Spleen (tissue), 11 donors: ENCODE measurements at regions not wholly inside any gene's neighbourhood (a gene's known extent, or its start where the extent isn't known, plus 50 kb on each side); places are given as distances from the start of the nearest gene placed in this dataset.

Source experiments
- DNase-seq: peaks from one replicate; pipeline ENCODE4 v3.0.0-alpha.2; 2020
- H3K27ac ChIP-seq, 8 donors: fragments of 200-600 bp; sonication (generic) in 7 of 8; 1 replicate in 4 of 8; 2 replicates in 4 of 8; pipeline versions ENCODE4 v1.5.0 to v1.8.0; 2016 to 2021; ENCODE audit warnings: inconsistent platforms in 4 of 8, mild to moderate bottlenecking in 4 of 8, moderate library complexity in 1 of 8
- H3K27me3 ChIP-seq, 7 donors: fragments of 200-600 bp; sonication (generic) in 6 of 7; replicated peaks in 1 of 7; 1 replicate in 4 of 7; 2 replicates in 3 of 7; pipeline versions ENCODE4 v1.5.0 to v1.8.0; 2016 to 2021; ENCODE audit warnings: inconsistent platforms in 3 of 7, mild to moderate bottlenecking in 1 of 7
- H3K36me3 ChIP-seq, 6 donors: fragments of 200-600 bp; sonication (generic) in 5 of 6; 1 replicate in 4 of 6; 2 replicates in 2 of 6; pipeline versions ENCODE4 v1.5.0 to v1.8.0; 2016 to 2021; ENCODE audit warnings: inconsistent platforms in 2 of 6
- H3K4me1 ChIP-seq, 6 donors: fragments of 200-600 bp; sonication (generic) in 5 of 6; 1 replicate in 3 of 6; 2 replicates in 3 of 6; pipeline versions ENCODE4 v1.5.0 to v1.8.0; 2016 to 2021; ENCODE audit warnings: inconsistent platforms in 3 of 6
- H3K4me3 ChIP-seq, 8 donors: fragments of 200-600 bp; sonication (generic) in 7 of 8; 1 replicate in 4 of 8; 2 replicates in 4 of 8; pipeline versions ENCODE4 v1.5.0 to v1.8.0; 2016 to 2021; ENCODE audit warnings: inconsistent platforms in 4 of 8, mild to moderate bottlenecking in 4 of 8, moderate library complexity in 2 of 8
- H3K9me3 ChIP-seq, 8 donors: fragments of 200-600 bp; sonication (generic) in 7 of 8; 1 replicate in 4 of 8; 2 replicates in 4 of 8; pipeline versions ENCODE4 v1.5.0 to v1.8.0; 2016 to 2021; ENCODE audit warnings: inconsistent platforms in 4 of 8
- POLR2A ChIP-seq, 3 donors: fragments of 450-650 bp; IDR thresholded peaks; one replicate each; pipeline ENCODE4 v1.5.1; 2017; ENCODE audit warnings: antibody characterized with exemption in 3 of 3, mild to moderate bottlenecking in 1 of 3
- POLR2AphosphoS5 ChIP-seq, 3 donors: sonication (generic); formaldehyde crosslinking; IDR thresholded peaks; one replicate each; pipeline ENCODE4 v1.5.1; 2017; ENCODE audit warnings: antibody characterized with exemption in 3 of 3
- WGBS, 5 donors: extraction: QIAGEN DNeasy Blood & Tissue Kit in 3 of 5; methylation state at CpG; one replicate each; pipeline versions ENCODE4 v1.1.5 to v1.1.7; 2013 to 2018; 5-methylcytosine and 5-hydroxymethylcytosine counted together
- intact Hi-C: fragments of 100-400 bp; cut with DNase I; formaldehyde crosslinking; loops from one replicate; pipeline ENCODE4 v1.15.0; 2023; ENCODE audit warnings: low total_unique reads
- TF ChIP-seq, protein P1 (sequence below), 11 experiments: fragments of 200-600 bp in 7 of 11; fragments of 450-650 bp in 4 of 11; sonication (generic) in 4 of 11; IDR thresholded peaks in 8 of 11; conservative IDR thresholded peaks in 3 of 11; 1 replicate in 7 of 11; 2 replicates in 4 of 11; pipeline versions ENCODE4 v1.4.0 to v1.8.0; 2016 to 2021; ENCODE audit warnings: antibody characterized with exemption in 11 of 11, inconsistent platforms in 4 of 11, mild to moderate bottlenecking in 1 of 11
- donor health status: healthy with polysubstance abuse.
- donor health status: DM: no; HTN: no; CAD: no; lungs with moderate emphysema.
- donor health status: DM: no; HTN: no; CAD: no.
- donor health status: Bipolar disorder and iron deficiency.
- donor health status: healthy.
- donor health status: DM: no; HTN: no; CAD: no.
- donor health status: DM: yes; HTN: yes; CAD: no.

DNA sequence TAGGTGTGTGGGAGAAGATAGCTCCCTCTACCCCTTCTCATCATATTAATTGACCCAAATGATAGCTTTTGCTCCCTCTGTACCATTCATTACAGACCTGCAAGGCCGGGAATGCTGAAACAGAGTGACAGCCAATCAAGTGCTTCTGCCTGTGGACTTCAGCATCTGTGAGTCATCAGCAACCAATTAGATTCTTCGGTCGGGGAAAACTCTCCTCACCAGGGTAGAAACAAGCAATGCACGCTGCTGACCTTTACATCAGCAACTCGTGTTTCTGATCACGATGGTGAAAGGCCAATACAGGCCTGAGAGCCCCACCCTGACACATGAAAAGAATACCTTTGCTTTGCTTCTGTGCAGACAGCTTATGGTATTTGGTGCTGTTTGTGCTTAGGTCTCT lies 347.2 kb upstream of the DDX53 start:
- H3K36me3 ChIP-seq, result no peaks in the 10 kb centered on the region
- no peaks in the 10 kb centered on the region for H3K27me3 ChIP-seq
- TF ChIP-seq POLR2AphosphoS5 (IDR thresholded peaks at IDR 0.05) (no peak), POLR2A (IDR thresholded peaks at IDR 0.05) (no peak)
- TF ChIP-seq, protein P1, sequence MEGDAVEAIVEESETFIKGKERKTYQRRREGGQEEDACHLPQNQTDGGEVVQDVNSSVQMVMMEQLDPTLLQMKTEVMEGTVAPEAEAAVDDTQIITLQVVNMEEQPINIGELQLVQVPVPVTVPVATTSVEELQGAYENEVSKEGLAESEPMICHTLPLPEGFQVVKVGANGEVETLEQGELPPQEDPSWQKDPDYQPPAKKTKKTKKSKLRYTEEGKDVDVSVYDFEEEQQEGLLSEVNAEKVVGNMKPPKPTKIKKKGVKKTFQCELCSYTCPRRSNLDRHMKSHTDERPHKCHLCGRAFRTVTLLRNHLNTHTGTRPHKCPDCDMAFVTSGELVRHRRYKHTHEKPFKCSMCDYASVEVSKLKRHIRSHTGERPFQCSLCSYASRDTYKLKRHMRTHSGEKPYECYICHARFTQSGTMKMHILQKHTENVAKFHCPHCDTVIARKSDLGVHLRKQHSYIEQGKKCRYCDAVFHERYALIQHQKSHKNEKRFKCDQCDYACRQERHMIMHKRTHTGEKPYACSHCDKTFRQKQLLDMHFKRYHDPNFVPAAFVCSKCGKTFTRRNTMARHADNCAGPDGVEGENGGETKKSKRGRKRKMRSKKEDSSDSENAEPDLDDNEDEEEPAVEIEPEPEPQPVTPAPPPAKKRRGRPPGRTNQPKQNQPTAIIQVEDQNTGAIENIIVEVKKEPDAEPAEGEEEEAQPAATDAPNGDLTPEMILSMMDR (IDR thresholded peaks at IDR 0.05 in 8 of 11, conservative IDR thresholded peaks at IDR 0.05 in 3 of 11), result no peak
- WGBS, 5 donors, result 57 to 79% (median 72%) methylated on average over 6 of the region's 6 CpGs
- H3K9me3 ChIP-seq, result peaks cover 0 to 5% (median 0%) of the 10 kb centered on the region in 8 donors
- no peak for DNase-seq
- intact Hi-C loops, result no loop called here
- H3K27ac ChIP-seq, result no peak overlapping the region
- no peaks in the 10 kb centered on the region for H3K4me1 ChIP-seq
- H3K4me3 ChIP-seq, result no peak overlapping the region

DNA sequence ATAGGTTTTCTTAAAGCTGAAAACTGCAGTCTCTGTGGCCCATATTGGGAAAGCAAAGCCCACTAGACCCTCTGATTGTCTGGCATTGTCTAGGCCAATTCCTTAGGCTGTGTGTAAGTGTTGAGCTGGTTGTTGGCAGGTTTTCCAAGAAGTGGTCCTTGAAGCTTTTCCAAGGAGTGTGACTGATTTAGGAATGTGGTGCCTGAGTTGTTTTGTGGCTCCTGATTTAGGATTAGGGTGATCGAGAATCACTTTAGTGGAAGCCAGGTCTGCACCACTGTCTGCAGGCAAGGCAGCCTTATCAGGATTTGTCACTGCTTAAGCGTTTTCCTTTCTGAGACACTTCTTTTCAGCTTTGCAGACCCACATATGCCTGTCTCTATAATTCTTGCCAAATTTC lies 339.0 kb upstream of the DDX53 start:
- Histone ChIP-seq H3K36me3 (no peaks in the 10 kb centered on the region), H3K9me3 (peaks cover 0 to 5% (median 0%) of the 10 kb centered on the region in 8 donors), H3K4me3 (no peak overlapping the region), H3K27me3 (no peaks in the 10 kb centered on the region), H3K4me1 (no peaks in the 10 kb centered on the region), H3K27ac (no peak overlapping the region)
- DNase-seq, result no peak
- intact Hi-C loops, result no loop called here
- 54 to 86% (median 72%) methylated on average over 2 of the region's 2 CpGs for WGBS, 5 donors
- TF ChIP-seq POLR2A (IDR thresholded peaks at IDR 0.05) (no peak), POLR2AphosphoS5 (IDR thresholded peaks at IDR 0.05) (no peak)
- TF ChIP-seq, protein P1 (IDR thresholded peaks at IDR 0.05 in 8 of 11, conservative IDR thresholded peaks at IDR 0.05 in 3 of 11), result no peak

DNA sequence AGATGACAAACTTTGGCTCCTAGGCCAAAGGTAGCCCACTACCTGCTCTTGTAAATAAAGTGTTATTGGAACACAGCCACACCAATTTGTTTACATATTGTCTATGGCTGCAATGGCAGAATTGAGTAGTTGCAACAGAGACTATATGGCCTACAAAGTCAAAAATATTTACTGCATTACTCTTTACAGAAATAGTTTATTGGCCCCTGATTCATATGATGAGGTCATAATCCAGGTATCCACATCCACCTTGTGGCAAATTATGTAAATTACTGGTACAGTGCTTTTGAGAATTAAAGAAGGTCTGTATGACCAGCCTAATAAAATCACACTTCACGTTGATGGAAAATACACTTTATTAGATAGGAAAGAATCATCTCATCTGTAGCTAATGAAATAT lies 337.0 kb upstream of the DDX53 start:
- Histone ChIP-seq H3K4me1 (no peaks in the 10 kb centered on the region), H3K9me3 (no peaks in the 10 kb centered on the region)

DNA sequence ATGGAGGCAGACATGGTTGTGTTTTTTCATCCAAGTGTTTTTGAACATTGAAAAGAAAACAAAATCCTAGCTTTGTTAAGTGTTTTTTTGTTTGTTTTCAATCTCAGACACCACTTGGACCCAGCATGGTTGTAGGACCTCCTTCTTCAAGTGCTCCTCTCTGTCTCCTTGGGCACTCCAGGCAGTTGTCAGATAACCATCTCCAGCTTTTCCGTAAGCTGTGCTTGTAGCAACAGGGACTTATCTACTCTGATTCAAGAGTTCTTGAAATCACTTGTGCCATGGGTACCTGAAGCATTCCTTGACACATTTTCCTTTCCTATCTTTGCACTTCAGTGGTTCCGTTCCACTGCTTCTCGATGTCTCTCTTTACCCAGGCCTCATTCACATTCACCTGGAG lies 334.9 kb upstream of the DDX53 start:
- no peaks in the 10 kb centered on the region for H3K4me1 ChIP-seq
- no peaks in the 10 kb centered on the region for H3K36me3 ChIP-seq
- intact Hi-C loops, result no loop called here
- no peak overlapping the region for H3K4me3 ChIP-seq
- 83 to 97% (median 90%) methylated on average over 3 of the region's 3 CpGs for WGBS, 5 donors
- no peak for TF ChIP-seq POLR2A (IDR thresholded peaks at IDR 0.05)
- TF ChIP-seq POLR2AphosphoS5 (IDR thresholded peaks at IDR 0.05), result no peak
- TF ChIP-seq, protein P1 (IDR thresholded peaks at IDR 0.05 in 8 of 11, conservative IDR thresholded peaks at IDR 0.05 in 3 of 11), result no peak
- DNase-seq, result no peak
- no peaks in the 10 kb centered on the region for H3K27me3 ChIP-seq
- no peak overlapping the region for H3K27ac ChIP-seq
- H3K9me3 ChIP-seq, result no peaks in the 10 kb centered on the region

More for the DNA sequence above, 337.0 kb upstream of the DDX53 start:
- Histone ChIP-seq H3K36me3 (no peaks in the 10 kb centered on the region), H3K4me3 (no peak overlapping the region), H3K27ac (no peak overlapping the region), H3K27me3 (no peaks in the 10 kb centered on the region)
- WGBS, 5 donors, result 69 to 100% (median 82%) methylated on average over 1 of the region's 1 CpG
- intact Hi-C loops, result no loop called here
- DNase-seq, result no peak
- TF ChIP-seq, protein P1 (IDR thresholded peaks at IDR 0.05 in 8 of 11, conservative IDR thresholded peaks at IDR 0.05 in 3 of 11), result no peak
- TF ChIP-seq POLR2A (IDR thresholded peaks at IDR 0.05) (no peak), POLR2AphosphoS5 (IDR thresholded peaks at IDR 0.05) (no peak)
